Colonic mucosa (tissue), 4 donors: ENCODE measurements at regions not wholly inside any gene's neighbourhood (a gene's known extent, or its start where the extent isn't known, plus 50 kb on each side); places are given as distances from the start of the nearest gene placed in this dataset.

Experiments used
- DNase-seq: peaks from one replicate; pipeline ENCODE4 v3.0.0-alpha.2; 2020
- H3K27ac ChIP-seq: fragments of 200-600 bp; one replicate; pipeline ENCODE4 v1.8.0; 2021
- H3K27me3 ChIP-seq: fragments of 200-600 bp; one replicate; pipeline ENCODE4 v1.8.0; 2021
- H3K36me3 ChIP-seq: fragments of 200-600 bp; one replicate; pipeline ENCODE4 v1.8.0; 2021
- H3K4me1 ChIP-seq: fragments of 200-600 bp; one replicate; pipeline ENCODE4 v1.8.0; 2021; ENCODE audit warnings: mild to moderate bottlenecking
- H3K4me3 ChIP-seq: fragments of 200-600 bp; one replicate; pipeline ENCODE4 v1.8.0; 2021
- H3K9ac ChIP-seq, 2 donors: one replicate each; pipeline ENCODE4 v1.7.0; 2013; ENCODE audit warnings: control low read depth in 2 of 2, low read depth in 2 of 2, low read length in 2 of 2
- H3K9me3 ChIP-seq: fragments of 200-600 bp; one replicate; pipeline ENCODE4 v1.8.0; 2021
- intact Hi-C: fragments of 100-400 bp; cut with DNase I; formaldehyde crosslinking; loops from one replicate; pipeline ENCODE4 v1.14.1; 2022
- TF ChIP-seq, protein P1 (sequence below): fragments of 200-600 bp; IDR thresholded peaks from one replicate; pipeline ENCODE4 v1.8.0; 2022; ENCODE audit warnings: antibody characterized with exemption, mild to moderate bottlenecking
- donor health status: healthy.
- donor health status: DM: no; HTN: no; CAD: no.
- donor health status: DM: no; HTN: no; CAD: no.

DNA sequence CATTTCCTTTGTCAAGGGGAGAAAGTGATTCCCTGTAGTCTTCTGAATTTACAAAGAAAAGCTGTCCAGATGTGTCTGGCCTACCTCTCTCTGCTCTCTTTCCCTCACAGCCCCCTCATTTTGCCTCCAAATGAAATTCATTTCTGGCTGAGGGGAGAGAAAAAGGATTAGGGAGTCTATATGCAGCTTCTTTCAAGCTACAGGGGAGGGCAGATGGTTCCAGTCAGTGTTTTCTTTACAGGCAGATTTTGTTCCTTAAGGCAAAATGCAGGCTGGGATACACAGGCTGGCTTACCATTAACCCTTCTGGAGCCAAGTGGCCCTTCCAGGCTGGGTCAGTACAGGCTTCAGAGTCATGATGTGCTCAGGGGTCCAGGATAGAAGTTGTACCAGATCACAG is 198.1 kb upstream of the USP24 start:
- Histone ChIP-seq H3K9ac (no peak overlapping the region), H3K36me3 (no peaks in the 10 kb centered on the region), H3K9me3 (no peaks in the 10 kb centered on the region), H3K4me3 (no peak overlapping the region), H3K4me1 (no peaks in the 10 kb centered on the region), H3K27ac (no peak overlapping the region), H3K27me3 (no peaks in the 10 kb centered on the region)
- no peak for DNase-seq
- intact Hi-C loops, result no loop called here
- TF ChIP-seq, protein P1, sequence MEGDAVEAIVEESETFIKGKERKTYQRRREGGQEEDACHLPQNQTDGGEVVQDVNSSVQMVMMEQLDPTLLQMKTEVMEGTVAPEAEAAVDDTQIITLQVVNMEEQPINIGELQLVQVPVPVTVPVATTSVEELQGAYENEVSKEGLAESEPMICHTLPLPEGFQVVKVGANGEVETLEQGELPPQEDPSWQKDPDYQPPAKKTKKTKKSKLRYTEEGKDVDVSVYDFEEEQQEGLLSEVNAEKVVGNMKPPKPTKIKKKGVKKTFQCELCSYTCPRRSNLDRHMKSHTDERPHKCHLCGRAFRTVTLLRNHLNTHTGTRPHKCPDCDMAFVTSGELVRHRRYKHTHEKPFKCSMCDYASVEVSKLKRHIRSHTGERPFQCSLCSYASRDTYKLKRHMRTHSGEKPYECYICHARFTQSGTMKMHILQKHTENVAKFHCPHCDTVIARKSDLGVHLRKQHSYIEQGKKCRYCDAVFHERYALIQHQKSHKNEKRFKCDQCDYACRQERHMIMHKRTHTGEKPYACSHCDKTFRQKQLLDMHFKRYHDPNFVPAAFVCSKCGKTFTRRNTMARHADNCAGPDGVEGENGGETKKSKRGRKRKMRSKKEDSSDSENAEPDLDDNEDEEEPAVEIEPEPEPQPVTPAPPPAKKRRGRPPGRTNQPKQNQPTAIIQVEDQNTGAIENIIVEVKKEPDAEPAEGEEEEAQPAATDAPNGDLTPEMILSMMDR, result no peak

DNA sequence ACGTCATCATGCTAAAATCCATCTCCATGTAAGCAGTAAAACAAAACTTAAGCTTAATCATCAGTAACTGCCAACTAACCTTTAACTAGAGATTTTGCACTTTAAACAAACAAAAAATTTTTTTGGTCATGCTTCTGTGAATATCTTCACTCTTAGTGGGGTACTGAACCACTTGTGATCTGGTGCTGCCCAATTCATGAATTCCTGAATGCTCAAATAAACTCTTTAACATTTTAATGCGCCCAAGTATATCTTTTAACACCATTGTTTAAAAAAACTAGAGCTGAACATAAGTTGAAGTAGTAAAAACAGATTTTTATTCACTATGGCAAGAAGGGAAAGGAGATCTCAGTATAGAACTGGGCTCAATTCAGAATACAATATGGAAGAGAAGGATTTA is 196.9 kb upstream of the USP24 start:
- TF ChIP-seq, protein P1, result no peak
- H3K36me3 ChIP-seq, result no peaks in the 10 kb centered on the region
- H3K27me3 ChIP-seq, result no peaks in the 10 kb centered on the region
- intact Hi-C loops, result no loop called here
- no peak overlapping the region for H3K4me3 ChIP-seq
- no peaks in the 10 kb centered on the region for H3K4me1 ChIP-seq
- no peak overlapping the region for H3K9ac ChIP-seq
- H3K9me3 ChIP-seq, result no peaks in the 10 kb centered on the region
- no peak overlapping the region for H3K27ac ChIP-seq
- no peak for DNase-seq

DNA sequence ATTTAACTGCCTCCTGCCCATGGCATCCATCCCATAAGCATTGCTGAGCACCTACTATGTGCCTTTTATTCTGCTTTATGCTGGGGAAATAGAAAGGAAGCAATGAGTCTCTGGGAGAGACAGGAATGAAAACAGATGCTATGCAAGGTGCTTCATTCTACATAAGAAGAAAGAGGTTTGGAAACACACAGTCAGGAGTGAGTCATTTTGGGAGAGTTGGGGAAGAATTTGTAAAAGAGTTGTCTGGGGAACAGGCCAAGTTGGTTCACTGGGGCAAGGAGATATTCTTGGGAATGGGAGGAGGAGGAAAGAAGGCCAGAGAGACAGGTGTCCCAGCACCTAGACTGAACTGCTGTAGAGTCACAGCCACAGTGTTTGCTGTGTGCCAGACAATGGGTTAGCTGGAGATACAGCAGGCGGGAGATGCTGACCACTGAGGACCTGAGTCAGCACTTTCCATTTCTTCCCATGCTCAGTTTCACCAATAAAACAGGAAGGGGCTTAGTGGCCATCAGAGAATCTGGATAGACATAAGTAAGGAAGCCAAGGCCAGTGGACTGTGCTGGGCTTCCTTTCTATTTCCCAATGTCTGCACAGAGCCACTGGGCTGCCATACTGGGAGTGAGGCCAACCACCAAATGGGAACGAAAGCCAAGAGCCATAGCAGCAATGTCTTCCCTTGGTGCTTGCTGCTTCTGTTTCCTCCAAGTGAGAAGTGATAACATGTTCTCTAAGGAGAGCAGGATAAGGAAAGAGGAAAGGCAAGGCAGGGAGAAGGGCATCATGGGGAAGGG is 187.7 kb upstream of the USP24 start:
- no peak for DNase-seq
- TF ChIP-seq, protein P1, result no peak
- H3K4me3 ChIP-seq, result no peak overlapping the region
- no peaks in the 10 kb centered on the region for H3K4me1 ChIP-seq
- no peaks in the 10 kb centered on the region for H3K9me3 ChIP-seq
- intact Hi-C loops, result no loop called here
- no peak overlapping the region for H3K27ac ChIP-seq
- H3K36me3 ChIP-seq, result no peaks in the 10 kb centered on the region
- no peak overlapping the region for H3K9ac ChIP-seq
- no peaks in the 10 kb centered on the region for H3K27me3 ChIP-seq

DNA sequence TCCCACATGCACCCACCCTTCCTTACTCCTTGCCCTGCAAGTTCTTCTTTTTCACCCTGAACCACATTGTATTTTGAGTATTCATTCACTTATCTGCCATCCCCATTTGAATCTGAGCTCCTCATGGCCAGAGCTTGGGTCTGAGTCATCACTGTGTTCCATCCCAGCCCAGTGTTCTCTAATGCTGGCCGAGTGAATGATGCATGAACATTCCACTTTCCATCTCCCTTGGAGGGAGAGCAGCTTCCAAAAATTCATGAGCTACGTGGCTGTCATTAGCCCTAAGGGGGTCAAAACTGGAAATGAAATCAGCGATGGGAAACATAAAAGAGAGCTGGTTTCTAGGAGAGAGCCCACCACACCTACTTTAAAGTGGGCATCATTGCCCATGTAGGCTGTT is 187.0 kb upstream of the USP24 start:
- Histone ChIP-seq H3K9me3 (no peaks in the 10 kb centered on the region), H3K9ac (no peak overlapping the region), H3K4me3 (no peak overlapping the region), H3K36me3 (no peaks in the 10 kb centered on the region), H3K27ac (no peak overlapping the region), H3K27me3 (no peaks in the 10 kb centered on the region), H3K4me1 (no peaks in the 10 kb centered on the region)
- DNase-seq, result no peak
- TF ChIP-seq, protein P1, result no peak
- intact Hi-C loops, result no loop called here

DNA sequence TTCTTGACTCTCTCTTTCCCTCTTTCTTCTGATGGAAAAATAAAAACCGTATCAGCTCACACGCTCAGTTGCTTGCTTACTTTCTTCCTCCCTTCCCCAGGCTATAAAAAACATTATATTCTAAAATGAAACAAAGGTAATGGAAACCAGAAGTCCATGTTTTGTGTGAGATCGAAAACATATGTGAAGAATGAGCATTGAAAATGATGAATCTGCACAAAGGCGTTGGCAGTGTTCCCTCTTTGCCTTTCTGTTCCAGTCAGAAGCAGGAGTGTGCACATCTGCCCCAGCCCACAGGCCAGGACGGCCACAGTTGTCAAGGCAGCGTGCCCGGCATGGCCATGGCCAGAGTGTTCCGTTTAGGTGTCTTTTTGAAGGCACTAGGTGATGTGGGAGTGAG is 185.3 kb upstream of the USP24 start:
- no peak overlapping the region for H3K4me3 ChIP-seq
- TF ChIP-seq, protein P1, result no peak
- H3K9me3 ChIP-seq, result no peaks in the 10 kb centered on the region
- H3K27me3 ChIP-seq, result no peaks in the 10 kb centered on the region
- H3K9ac ChIP-seq, result no peak overlapping the region
- DNase-seq, result no peak
- H3K36me3 ChIP-seq, result no peaks in the 10 kb centered on the region
- H3K4me1 ChIP-seq, result no peaks in the 10 kb centered on the region
- intact Hi-C loops, result no loop called here
- H3K27ac ChIP-seq, result no peak overlapping the region
